GM19463 (cell line): ENCODE measurements at regions not wholly inside any gene's neighbourhood (a gene's known extent, or its start where the extent isn't known, plus 50 kb on each side); places are given as distances from the start of the nearest gene placed in this dataset.

Experiments
- ATAC-seq: cut with Tn5 transposase; IDR thresholded peaks from one replicate; pipeline ENCODE4 v1.9.1; 2021; ENCODE audit warnings: mild to moderate bottlenecking, moderate library complexity; ENCODE audit not compliant: unreplicated experiment

DNA sequence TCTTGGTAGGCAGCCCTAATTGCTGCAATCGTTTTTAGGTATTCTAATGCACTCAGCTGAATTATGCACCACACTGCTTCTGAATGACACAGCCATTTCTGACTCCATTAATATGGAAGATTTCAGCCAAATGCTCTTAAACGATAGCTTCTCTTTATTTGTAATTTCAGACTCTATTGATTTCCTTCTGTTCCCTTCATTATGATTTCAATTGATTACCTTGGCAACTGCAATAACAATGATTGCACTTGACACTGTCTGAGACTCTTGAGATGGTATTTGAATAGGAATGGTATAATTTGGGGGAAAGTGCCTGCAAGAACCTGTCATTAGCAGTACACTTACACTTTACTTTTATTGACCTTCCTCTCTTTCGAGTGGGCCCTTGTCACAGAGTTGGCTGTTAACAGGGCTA, 296.1 kb upstream of the DMAC1 start:
- no peak for ATAC-seq

DNA sequence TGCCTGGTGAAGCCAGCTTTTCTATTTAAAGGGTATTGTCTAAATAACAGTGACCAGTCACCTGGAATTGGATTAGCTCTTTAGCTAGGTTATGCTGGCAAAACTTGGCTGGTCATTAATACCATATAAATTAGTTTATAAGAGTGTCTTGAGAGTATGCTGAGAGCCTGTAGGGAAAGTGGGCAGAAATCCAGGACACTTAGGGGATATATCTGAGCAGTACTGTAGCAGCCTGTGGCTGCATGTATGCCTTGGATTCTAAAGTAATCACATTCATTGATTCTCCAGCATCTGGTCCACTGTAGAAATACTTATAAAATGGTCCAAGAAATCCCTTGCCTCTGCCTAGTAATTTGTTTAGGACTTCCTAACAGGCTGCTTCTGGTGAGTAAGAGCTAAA, 288.9 kb upstream of the DMAC1 start:
- no peak for ATAC-seq

DNA sequence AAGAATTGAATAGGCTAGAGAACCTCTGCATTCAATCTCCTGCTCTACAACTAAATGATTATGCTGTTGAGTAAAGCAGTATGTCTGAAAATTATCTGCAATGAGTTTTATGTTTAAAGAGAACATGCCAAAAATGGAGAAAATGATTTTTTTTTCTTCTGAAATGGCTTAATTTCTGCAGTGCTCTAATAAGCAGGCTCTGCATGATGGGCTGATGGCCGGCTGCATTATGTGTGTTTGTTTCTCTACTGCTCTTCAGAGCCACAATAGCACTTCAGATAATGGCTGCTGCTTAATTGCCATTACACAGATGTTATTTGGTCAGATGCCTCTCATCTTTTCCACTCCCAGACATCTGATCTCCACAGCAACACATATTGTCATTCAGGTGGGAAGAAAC, 286.4 kb upstream of the DMAC1 start:
- no peak for ATAC-seq

DNA sequence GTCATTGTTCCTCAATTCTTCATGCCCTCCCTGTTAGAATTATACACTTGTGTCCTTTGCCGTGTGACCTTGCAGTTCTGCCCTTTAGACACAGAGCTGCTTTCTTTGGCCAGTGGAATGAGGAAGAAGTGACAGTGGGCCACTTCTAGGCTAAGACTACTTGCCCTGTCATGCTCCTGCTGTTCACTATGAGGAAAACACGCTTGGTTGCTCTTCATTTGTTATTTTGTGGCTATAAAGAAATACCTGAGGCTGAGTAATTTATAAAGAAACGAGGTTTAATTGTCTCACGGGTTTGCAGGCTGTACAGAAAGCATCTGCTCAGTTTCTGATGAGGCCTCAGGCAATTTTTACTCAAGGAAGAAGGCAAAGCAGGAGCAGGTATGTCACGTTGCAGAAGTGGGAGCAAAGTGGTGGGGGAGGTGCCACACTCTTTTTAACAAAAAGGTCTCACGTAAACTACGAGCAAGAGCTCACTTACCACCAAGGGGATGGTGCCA, 279.1 kb upstream of the DMAC1 start:
- no peak for ATAC-seq

DNA sequence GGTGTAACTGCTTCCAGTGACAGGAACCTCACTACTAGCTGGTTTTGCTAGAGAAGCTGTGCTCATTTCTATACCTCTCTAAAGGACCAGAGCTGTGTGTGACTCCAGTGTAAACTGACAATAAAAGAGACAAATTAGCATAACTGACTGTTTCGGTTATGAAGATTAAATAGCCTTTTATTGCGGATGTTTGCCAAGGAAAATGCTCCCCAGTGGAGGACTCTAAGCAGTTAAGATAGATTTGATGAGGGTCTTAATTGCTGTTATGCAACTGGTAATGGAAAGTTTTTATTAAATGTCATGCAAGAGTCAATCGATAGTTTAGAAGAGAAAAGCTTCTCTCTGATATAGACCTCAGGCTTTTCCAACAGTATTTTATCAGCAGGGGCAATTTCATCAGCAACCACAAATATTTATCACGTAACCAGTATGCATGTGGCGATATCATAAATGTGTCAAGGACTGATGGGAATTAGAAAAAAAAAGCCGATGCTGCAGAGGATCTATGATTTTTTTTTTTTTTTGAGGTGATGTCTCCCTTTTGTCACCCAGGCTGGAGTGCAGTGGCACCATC, 275.2 kb upstream of the DMAC1 start:
- ATAC-seq: no peak

DNA sequence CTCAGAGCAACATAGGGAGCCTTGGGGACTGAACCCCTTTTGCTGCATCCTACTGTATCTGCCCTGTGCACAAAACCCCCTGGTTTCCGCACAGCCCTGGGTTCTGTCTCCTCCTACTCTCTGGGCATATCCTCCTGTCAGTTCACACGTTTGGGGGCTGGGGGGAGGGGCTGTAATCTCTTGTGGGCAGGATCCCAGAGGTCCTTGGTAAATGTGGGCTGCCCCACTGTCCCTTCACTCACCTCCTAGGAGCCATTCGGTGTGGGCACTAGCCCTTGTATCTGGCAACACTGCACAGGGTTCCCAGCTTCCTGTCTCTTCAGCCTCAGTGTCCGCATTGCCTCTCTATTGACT, 271.8 kb upstream of the DMAC1 start:
- no peak for ATAC-seq

DNA sequence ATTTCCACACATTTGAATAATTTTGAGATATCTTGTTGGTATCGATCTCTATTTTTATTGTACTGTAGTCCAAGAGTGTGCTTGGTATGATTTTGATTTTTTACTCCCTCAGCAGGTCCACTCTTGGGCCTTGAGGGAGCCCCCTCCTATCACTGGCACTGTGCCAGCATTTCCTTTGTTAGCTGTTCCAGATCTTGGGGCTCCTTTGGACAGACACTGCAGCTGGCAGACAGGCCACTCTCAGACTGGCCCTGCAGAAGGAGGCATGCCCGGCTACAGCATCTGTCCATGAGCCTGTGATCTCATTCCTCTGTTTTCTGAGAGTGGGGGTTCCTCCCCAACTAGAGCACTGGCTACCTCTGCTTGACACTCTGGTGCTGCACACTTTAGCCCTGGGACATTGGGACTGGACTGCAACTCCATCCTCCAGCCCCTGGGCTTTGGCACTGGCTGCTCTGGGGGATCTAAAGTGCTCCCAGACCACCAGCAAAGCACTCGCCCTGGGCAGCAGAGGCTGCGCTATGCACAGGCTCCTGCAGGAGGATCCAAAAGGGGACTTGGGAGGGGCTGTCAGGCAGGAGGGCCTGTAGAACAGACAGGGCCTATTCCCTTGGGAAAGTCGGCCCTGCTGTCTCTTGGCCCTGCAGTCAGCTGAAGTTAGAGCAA, 271.3 kb upstream of the DMAC1 start:
- no peak for ATAC-seq

DNA sequence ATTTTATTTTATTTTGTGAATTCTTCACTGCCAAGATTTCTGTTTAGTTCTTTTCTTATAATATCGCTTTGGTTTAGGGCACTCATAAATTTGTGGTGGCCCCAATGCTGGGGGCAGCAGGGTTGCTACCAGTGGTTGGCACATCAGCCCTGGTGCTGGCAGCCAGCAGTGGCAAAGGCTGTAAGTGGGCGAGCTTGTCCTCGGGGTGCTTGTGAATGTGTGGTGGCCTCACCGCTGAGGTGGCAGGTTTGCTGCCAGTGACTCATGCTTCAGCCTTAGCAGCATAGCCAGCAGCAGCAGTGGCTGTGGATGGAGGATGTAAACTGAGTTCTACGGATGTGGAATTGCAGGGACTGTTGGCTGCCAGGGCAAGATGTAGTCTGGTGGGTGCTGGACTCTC, 262.9 kb upstream of the DMAC1 start:
- ATAC-seq: no peak

DNA sequence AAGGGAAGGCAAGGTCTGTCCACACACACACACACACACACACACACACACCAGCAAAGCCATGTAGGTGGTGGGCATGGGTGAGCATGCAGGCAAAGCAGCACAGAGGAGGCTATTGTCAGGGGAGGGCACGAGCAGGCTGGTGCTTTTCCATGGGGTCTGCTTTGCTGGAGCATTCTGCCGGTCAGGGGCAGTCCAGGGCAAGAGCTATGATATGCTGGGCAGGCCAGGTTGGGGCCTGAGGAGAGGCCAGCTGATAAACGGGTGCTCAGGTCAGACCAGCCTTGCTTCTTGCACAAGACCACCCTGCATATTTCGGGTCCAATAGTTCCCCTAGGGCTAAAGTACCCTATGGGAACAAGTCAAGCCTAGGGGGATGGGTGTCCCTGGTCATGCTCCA, 253.9 kb upstream of the DMAC1 start:
- no peak for ATAC-seq

DNA sequence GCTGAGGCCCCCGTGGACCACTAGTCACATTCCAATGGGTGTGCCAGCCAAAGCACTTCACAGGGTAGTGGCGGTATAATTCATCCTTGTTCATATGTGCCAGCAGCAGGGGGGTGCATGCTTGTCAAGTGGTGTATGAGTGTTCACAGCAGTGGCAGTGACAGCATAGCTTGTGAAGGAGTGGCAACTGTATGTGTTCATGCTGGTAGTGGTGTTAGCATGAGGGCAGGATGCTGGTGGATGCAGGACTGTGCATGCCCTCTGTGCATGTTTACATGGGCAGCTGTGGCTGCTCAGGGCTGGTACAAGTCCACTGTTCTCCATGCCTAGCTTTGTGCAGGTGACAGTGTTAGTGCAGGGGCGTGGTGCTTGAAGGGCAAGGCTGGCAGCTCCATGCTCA, 253.4 kb upstream of the DMAC1 start:
- ATAC-seq: no peak

DNA sequence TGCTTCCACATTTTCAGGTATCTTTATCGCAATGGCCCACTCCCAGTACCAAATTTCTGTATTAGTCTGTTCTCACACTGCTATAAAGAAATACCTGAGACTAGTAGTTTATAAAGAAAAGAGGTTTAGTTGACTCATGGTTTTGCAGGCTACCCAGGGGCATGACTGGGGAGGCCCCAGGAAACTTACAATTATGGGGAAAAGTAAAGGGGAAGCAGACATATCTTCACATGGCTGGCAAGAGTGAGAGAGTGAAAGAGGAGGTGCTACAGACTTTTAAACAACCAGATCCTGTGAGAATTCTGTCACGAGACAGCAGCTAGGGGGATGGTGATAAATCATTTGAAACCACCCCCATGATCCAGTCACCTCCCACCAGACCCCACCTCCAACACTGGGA, 238.2 kb upstream of the DMAC1 start:
- ATAC-seq: no peak

DNA sequence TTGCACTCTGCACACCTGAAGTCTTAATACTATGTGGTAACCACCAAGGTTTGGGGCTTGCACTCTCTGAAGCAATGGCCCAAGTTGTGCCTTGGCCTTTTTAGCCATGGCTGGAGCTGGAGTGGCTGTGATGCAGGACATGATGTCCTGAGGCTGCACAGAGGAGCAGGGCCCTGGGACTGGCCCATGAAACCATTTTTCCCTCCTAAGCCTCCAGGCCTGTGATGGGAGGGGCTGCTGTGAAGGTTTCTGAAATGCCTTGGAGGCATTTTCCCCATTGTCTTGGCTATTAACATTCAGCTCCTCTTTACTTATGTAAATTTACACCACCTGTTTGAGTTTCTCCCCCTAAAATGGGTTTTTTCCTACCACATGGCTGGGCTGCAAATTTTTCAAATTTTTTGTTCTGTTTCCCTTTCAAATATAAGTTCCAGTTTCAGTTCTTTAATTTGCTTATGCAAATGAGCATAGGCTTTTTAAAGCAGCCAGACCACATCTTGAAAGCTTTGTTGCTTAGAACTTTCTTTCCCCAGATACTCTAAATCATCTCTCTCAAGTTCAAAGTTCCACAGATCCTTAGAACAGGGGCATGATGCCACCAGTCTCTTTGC, 237.4 kb upstream of the DMAC1 start:
- no peak for ATAC-seq

DNA sequence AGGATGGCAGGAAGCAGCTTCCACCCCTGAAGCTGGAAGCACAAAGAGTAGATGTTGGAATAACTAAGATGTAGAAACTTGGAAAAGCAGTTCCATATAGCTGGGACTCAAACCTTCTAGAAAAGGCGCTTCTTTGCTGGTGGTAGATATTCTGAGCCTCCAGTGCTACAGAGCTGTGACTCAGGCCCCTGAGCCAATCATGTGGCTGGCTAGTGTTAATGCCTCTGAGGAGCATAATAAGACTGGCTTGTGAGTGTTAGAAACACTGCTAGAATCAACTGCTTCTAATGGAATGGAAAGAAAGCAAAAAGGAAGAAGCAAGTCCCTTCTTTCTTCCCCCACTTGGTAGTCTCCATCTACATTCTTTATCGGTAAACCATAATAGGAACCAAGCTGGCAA, 234.2 kb upstream of the DMAC1 start:
- no peak for ATAC-seq

DNA sequence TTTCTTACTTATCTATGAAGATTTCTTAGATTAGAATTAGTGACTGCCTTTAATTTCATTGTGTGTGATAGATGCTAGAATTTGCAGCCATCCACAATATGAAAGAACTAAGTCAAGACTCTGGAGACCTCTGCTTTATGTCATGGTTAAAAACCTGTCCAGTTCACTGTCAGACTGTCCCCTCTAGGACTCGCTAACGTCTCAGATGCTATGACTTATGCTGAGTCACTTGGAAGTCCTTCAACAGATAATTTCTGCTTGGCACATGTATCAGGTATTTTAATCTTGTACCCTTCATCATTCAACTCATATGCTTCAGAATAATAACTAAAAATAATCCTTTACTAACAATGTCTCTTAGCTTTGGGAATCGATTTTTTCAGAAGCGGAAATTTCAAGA, 230.5 kb upstream of the DMAC1 start:
- ATAC-seq: no peak

DNA sequence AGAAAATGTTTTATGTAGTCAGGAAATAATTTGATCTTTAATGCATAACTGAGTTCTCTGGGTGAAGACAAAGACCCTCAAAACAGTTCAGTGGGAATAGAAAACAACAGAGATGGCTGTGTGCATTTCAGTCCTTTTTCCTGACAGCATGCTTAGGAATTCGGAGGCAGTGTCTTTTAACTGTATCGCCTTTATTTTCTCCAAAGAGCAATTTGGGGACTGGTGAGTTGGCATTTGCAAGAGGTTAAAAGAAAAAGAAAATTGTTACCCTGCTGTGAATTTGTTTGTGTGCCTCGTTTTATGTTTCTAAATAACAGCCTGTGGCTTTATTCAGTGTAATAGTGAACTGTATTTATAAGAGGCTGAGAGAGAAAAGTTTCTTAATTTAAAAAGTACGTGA, 227.8 kb upstream of the DMAC1 start:
- no peak for ATAC-seq

DNA sequence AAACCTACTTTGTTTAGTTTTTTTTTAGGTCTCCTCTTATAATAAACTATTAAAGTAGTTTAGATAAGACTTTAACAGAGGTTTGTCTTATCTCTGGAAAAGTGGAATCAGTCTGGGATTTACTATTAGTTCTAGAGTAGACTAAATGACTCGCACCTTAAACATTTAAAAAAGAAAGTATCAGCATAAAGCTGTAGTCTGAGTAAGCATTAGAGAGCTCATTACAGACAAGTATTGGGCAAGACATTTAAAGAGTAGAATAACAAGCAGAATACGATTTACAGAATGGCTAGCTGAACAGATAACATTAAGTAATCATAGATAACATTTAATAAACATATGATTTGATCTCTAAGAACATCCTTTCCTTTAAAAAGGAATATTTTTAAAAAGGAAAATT, 226.0 kb upstream of the DMAC1 start:
- no peak for ATAC-seq

DNA sequence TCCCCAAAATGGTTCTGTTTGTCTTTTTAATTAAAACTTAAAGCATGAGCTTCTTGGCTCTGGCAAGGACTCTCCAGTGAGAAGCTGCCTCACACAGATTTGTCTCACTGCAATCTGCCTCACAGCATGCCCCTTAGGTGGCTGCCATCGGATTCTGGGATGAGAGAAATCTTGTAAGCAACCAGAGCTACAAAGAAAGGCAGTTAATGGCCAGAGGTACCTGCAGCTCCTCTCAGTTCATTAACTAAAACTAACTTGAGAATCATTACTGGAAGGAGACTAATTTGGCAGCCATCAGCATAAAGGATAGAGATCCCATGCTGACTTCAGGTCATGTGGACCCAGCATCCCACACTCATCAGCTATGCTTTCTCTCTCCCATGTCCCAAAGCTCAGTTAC, 220.6 kb upstream of the DMAC1 start:
- no peak for ATAC-seq

DNA sequence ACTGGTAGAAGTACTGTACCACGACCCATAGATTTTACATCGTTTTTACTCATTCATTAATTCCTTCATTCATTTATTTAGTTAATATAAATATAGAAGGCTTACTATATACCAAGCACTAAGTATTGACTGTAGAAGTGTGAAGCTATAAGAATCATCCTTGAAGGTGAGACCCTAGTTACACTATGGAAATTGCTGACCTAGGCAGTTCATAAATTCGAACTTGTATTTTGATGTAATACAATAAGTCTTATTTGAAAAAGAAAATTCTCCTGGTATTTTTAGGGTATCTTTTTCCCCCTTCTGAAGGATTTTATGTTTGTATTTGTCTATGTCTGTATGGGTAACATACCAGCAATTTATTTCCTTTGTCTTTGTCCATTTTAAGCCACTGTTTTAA, 220.1 kb upstream of the DMAC1 start:
- no peak for ATAC-seq

DNA sequence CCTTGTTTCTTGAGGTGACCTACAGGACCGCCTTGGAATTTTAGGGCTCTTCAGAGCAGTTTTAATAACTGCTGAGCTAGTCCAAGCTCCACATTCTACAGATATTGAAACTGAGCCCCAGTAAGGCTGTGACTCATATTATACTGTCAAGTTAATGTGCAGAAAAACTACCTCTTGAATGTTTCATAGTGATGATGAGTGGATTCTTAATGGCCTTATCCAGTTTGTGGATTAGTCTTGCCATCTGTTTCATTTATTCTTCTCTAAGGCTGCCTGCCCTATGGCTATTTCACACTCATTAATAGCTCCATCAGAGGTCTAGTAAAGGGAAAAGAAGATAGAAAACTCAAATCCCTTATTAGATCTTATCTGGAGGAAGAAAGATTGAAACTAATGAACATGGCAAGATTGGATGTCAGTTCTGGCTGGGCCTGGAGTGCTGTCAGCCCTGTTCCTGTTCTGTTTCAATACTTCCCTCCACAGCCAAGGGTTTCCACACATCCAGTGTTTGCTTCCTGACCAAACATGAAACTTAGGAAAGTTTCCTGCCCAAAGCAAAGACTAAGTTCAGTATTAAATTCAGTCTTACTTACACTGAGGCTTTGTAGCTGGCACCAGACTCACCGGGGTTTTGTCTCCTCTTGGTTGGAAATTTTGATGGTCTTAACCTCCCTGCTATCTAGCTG, 215.6 kb upstream of the DMAC1 start:
- no peak for ATAC-seq

DNA sequence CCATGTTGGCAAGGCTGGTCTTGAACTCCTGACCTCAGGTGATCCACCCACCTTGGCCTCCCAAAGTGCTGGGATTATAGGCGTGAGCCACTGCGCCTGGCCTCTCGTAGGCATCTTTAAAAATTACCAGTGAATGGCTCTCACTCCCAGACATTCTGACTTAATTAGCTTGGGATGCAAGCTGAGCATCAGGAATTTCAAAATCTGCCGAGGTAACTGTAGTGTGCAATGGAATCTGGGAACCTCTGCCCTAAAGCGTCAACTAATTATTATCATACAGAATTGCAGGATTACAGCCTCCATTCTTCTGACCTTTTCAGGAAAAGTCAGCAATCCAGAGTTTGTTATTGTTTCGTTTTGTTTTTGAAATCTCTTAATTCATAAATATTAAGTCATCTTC, 213.4 kb upstream of the DMAC1 start:
- no peak for ATAC-seq

DNA sequence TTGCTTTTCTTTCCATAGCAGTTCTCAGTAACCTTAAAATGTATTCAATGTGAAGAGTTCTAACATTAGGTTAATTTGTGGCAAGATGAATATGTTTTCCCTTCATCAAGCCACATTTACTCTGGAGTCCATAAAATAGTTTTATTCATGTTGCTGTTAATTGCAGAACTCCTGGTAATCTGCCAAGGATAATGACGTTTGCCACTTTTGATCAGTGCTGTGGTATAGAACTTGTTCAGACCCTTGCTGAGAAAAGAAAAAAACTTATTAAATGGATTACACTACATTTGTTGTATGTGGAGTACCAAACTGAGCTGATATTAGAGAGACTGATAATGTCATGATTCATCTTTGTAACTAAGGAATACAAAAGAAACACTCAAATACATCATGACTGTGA, 212.4 kb upstream of the DMAC1 start:
- ATAC-seq: no peak

DNA sequence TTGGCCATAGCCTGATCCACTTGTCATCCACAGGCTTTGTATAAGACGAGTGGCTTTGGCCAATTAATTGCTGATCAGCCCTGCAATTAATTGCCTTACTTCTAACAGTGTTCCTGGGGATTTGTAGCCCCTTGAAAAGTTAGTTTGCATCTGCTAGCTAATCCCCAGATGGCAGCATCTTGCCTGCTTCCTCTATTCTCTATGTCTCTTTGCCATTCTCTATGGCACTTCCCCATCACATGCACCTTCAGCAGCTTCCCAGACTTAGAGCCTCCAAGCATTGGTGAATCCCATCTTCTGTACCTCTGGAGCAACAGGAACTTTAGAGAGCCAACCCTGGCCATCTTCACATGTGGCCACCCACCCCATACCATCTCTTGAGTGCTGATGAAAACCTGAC, 197.0 kb upstream of the DMAC1 start:
- ATAC-seq: no peak
